ENCODE measurements at regions not wholly inside any gene's neighbourhood (a gene's known extent, or its start where the extent isn't known, plus 50 kb on each side); places are given as distances from the start of the nearest gene placed in this dataset.
A peak's percentile ranks its signal among the peaks of the same experiment; 100 is the strongest.

- H3K36me3 ChIP-seq (replicated peaks in 1 of 2; ENCODE audit: insufficient read depth in 1 of 2, low read depth in 2 of 2) = no peaks in the 10 kb centered on the region
- no peak overlapping the region for H3K27ac ChIP-seq
- TF ChIP-seq POLR2A (IDR thresholded peaks at IDR 0.05) (no peak), CTCF (IDR thresholded peaks at IDR 0.05) (no peak)
- no peaks in the 10 kb centered on the region for H3K27me3 ChIP-seq
- no peak for ATAC-seq
- 43 to 46% methylated on average over 11 of the region's 11 CpGs for WGBS, 2 donors
- no peak for DNase-seq
- intact Hi-C loops (cut with DNase I) = loop anchor here (10.0 kb wide), 1 partner anchor 1602 kb away; no protein-coding TSS in a partner anchor
- H3K9me3 ChIP-seq = no peaks in the 10 kb centered on the region
- H3K4me1 ChIP-seq = no peaks in the 10 kb centered on the region
- no peak overlapping the region for H3K4me3 ChIP-seq
These were observed 393.1 kb upstream of the ZFP42 start for GRCh38 chr4:187602339-187603092.

GRCh38 chr4:187603093-187604025 is 392.2 kb upstream of the ZFP42 start:
- Histone ChIP-seq H3K36me3 (replicated peaks in 1 of 2; ENCODE audit: insufficient read depth in 1 of 2, low read depth in 2 of 2) (no peaks in the 10 kb centered on the region), H3K9me3 (no peaks in the 10 kb centered on the region), H3K4me3 (no peak overlapping the region), H3K27ac (no peak overlapping the region), H3K27me3 (no peaks in the 10 kb centered on the region), H3K4me1 (no peaks in the 10 kb centered on the region)
- intact Hi-C loops (cut with DNase I) = loop anchor here (10.0 kb wide), 1 partner anchor 1601 kb away; no protein-coding TSS in a partner anchor
- no peak for ATAC-seq
- WGBS, 2 donors = 74 to 77% methylated on average over 5 of the region's 5 CpGs
- DNase-seq = no peak
- TF ChIP-seq POLR2A (IDR thresholded peaks at IDR 0.05) = no peak
- TF ChIP-seq CTCF (IDR thresholded peaks at IDR 0.05) = no peak

- ATAC-seq = no peak
- no peaks in the 10 kb centered on the region for H3K27me3 ChIP-seq
- 37 to 44% methylated on average over 9 of the region's 9 CpGs for WGBS, 2 donors
- H3K4me1 ChIP-seq = no peaks in the 10 kb centered on the region
- no peak overlapping the region for H3K27ac ChIP-seq
- DNase-seq = no peak
- intact Hi-C loops (cut with DNase I) = loop anchor here (10.0 kb wide), 1 partner anchor 1600 kb away; no protein-coding TSS in a partner anchor
- no peaks in the 10 kb centered on the region for H3K36me3 ChIP-seq (replicated peaks in 1 of 2; ENCODE audit: insufficient read depth in 1 of 2, low read depth in 2 of 2)
- no peaks in the 10 kb centered on the region for H3K9me3 ChIP-seq
- H3K4me3 ChIP-seq = no peak overlapping the region
- TF ChIP-seq POLR2A (IDR thresholded peaks at IDR 0.05) (no peak), CTCF (IDR thresholded peaks at IDR 0.05) (no peak)
These were observed 390.6 kb upstream of the ZFP42 start for GRCh38 chr4:187604984-187605383.

GRCh38 chr4:187606581-187606980 is 389.0 kb upstream of the ZFP42 start:
- ATAC-seq (no peak), DNase-seq (peak; percentile 33 to 44 (median 37))
- WGBS, 2 donors = 4 to 10% methylated on average over 1 of the region's 1 CpG

More at GRCh38 chr4:187606581-187606980, 389.0 kb upstream of the ZFP42 start:
- no peaks in the 10 kb centered on the region for H3K9me3 ChIP-seq
- H3K27me3 ChIP-seq = no peaks in the 10 kb centered on the region
- intact Hi-C loops (cut with DNase I) = loop anchor here (10.0 kb wide), 1 partner anchor 1598 kb away; no protein-coding TSS in a partner anchor
- H3K36me3 ChIP-seq (replicated peaks in 1 of 2; ENCODE audit: insufficient read depth in 1 of 2, low read depth in 2 of 2) = no peaks in the 10 kb centered on the region
- no peak overlapping the region for H3K4me3 ChIP-seq
- TF ChIP-seq POLR2A (IDR thresholded peaks at IDR 0.05) (no peak), CTCF (IDR thresholded peaks at IDR 0.05) (peak; percentile 60 to 97 (median 82))
- no peaks in the 10 kb centered on the region for H3K4me1 ChIP-seq
- no peak overlapping the region for H3K27ac ChIP-seq

Data from body of pancreas (tissue), 4 donors.